Endothelial cell of umbilical vein (primary cell): ENCODE measurements at regions not wholly inside any gene's neighbourhood (a gene's known extent, or its start where the extent isn't known, plus 50 kb on each side); places are given as distances from the start of the nearest gene placed in this dataset.

Experiments used
- EZH2 ChIP-seq: IDR thresholded peaks from 2 replicates; pipeline ENCODE4 v1.6.1; 2012; ENCODE audit warnings: borderline replicate concordance, low read depth, mild to moderate bottlenecking, moderate library complexity, low read length, inconsistent platforms; ENCODE audit not compliant: severe bottlenecking
- FOS ChIP-seq: IDR thresholded peaks from 2 replicates; pipeline ENCODE4 v1.6.1; 2011; ENCODE audit warnings: mild to moderate bottlenecking, low read length, moderate library complexity, borderline replicate concordance; ENCODE audit not compliant: insufficient read depth
- JUN ChIP-seq: IDR thresholded peaks from 2 replicates; pipeline ENCODE4 v1.6.1; 2011; ENCODE audit warnings: borderline replicate concordance, low read depth; ENCODE audit not compliant: insufficient read length, insufficient read depth
- MAX ChIP-seq: IDR thresholded peaks from 2 replicates; pipeline ENCODE4 v1.6.1; 2011; ENCODE audit not compliant: insufficient read depth, insufficient read length
- POLR2A ChIP-seq: IDR thresholded peaks from 2 replicates; pipeline ENCODE4 v1.6.1; 2012; ENCODE audit warnings: low read depth, mild to moderate bottlenecking, control low read depth, low read length
- POLR2AphosphoS5 ChIP-seq: IDR thresholded peaks from 2 replicates; pipeline ENCODE4 v1.6.1; 2012; ENCODE audit warnings: low read depth, mild to moderate bottlenecking, control low read depth, low read length, moderate library complexity; ENCODE audit not compliant: insufficient read depth
- TF ChIP-seq, protein P1 (sequence below), 2 donors: IDR thresholded peaks; 1 replicate in 1 of 2; 2 replicates in 1 of 2; pipeline ENCODE4 v1.5.1; 2011; ENCODE audit warnings: low read length in 2 of 2, mild to moderate bottlenecking in 2 of 2, moderate library complexity in 2 of 2, control low read depth in 1 of 2, inconsistent platforms in 1 of 2, low read depth in 1 of 2; ENCODE audit not compliant: insufficient read depth in 1 of 2; ENCODE audit errors: extremely low read depth in 1 of 2

DNA sequence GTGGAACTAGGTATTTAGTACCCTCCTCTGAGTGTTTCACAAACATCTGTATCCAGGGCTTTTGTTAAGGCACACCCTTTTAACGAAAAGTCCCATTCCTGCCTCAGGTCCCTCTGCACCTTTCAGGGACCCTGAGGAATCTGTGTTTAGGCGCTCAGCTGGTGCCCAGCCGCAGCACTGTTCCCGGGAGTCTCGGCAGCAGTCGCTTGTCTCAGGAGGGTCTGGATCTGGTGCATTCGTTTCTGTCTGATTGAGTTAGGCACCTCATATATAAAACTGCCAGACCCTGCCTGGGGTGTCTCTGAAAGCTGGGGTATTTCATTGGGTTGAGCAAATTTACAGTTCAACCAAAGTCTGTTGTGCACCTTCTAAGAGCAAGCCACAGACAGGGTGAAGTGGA, 162.8 kb upstream of the TOPAZ1 start:
- TF ChIP-seq, protein P1, sequence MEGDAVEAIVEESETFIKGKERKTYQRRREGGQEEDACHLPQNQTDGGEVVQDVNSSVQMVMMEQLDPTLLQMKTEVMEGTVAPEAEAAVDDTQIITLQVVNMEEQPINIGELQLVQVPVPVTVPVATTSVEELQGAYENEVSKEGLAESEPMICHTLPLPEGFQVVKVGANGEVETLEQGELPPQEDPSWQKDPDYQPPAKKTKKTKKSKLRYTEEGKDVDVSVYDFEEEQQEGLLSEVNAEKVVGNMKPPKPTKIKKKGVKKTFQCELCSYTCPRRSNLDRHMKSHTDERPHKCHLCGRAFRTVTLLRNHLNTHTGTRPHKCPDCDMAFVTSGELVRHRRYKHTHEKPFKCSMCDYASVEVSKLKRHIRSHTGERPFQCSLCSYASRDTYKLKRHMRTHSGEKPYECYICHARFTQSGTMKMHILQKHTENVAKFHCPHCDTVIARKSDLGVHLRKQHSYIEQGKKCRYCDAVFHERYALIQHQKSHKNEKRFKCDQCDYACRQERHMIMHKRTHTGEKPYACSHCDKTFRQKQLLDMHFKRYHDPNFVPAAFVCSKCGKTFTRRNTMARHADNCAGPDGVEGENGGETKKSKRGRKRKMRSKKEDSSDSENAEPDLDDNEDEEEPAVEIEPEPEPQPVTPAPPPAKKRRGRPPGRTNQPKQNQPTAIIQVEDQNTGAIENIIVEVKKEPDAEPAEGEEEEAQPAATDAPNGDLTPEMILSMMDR (IDR thresholded peaks at IDR 0.05; ENCODE audit: extremely low read depth in 1 of 2, insufficient read depth in 1 of 2, low read depth in 1 of 2, low read length in 2 of 2): no peak
- no peak for TF ChIP-seq JUN
- TF ChIP-seq POLR2A: no peak
- TF ChIP-seq EZH2: no peak
- TF ChIP-seq FOS: no peak
- TF ChIP-seq POLR2AphosphoS5: no peak
- no peak for TF ChIP-seq MAX
